ENCODE measurements at regions not wholly inside any gene's neighbourhood (a gene's known extent, or its start where the extent isn't known, plus 50 kb on each side); places are given as distances from the start of the nearest gene placed in this dataset.
"Not testable (repeated sequence)": the region's sequence is repeated elsewhere in the genome, so short reads cannot be mapped to it uniquely, and the experiment has no call there.

GRCh38 chr4:125262502-125262901 is 52.3 kb upstream of the FAT4 start:
- H3K4me3 Mint-ChIP-seq, result no peak overlapping the region
- no peak for DNase-seq
- no peaks in the 10 kb centered on the region for H3K9me3 Mint-ChIP-seq
- H3K36me3 Mint-ChIP-seq (ENCODE audit: insufficient read depth in 2 of 2), result no peaks in the 10 kb centered on the region
- H3K4me1 Mint-ChIP-seq (ENCODE audit: low read depth), result no peaks in the 10 kb centered on the region
- H3K27me3 Mint-ChIP-seq (ENCODE audit: low read depth), result no peaks in the 10 kb centered on the region
- no peak overlapping the region for H3K27ac Mint-ChIP-seq
- no peak for ATAC-seq (replicated peaks in 1 of 2)

- Mint-ChIP-seq H3K27me3 (ENCODE audit: low read depth) (no peaks in the 10 kb centered on the region), H3K9me3 (no peaks in the 10 kb centered on the region), H3K4me3 (no peak overlapping the region), H3K36me3 (ENCODE audit: insufficient read depth in 2 of 2) (no peaks in the 10 kb centered on the region), H3K4me1 (ENCODE audit: low read depth) (no peaks in the 10 kb centered on the region), H3K27ac (no peak overlapping the region)
- no peak for ATAC-seq (replicated peaks in 1 of 2)
- DNase-seq, result no peak
These were observed 52.7 kb upstream of the FAT4 start for GRCh38 chr4:125262079-125262478.

- H3K9me3 Mint-ChIP-seq, result no peaks in the 10 kb centered on the region
- H3K36me3 Mint-ChIP-seq (ENCODE audit: insufficient read depth in 2 of 2), result no peaks in the 10 kb centered on the region
- DNase-seq (no peak), ATAC-seq (replicated peaks in 1 of 2) (no peak)
- H3K4me3 Mint-ChIP-seq, result no peak overlapping the region
- H3K4me1 Mint-ChIP-seq (ENCODE audit: low read depth), result no peaks in the 10 kb centered on the region
- no peaks in the 10 kb centered on the region for H3K27me3 Mint-ChIP-seq (ENCODE audit: low read depth)
- no peak overlapping the region for H3K27ac Mint-ChIP-seq
These were observed 60.6 kb upstream of the FAT4 start for GRCh38 chr4:125254106-125254505.

- Mint-ChIP-seq H3K4me1 (ENCODE audit: low read depth) (no peaks in the 10 kb centered on the region), H3K4me3 (no peak overlapping the region), H3K27me3 (ENCODE audit: low read depth) (no peaks in the 10 kb centered on the region), H3K9me3 (no peaks in the 10 kb centered on the region), H3K36me3 (ENCODE audit: insufficient read depth in 2 of 2) (no peaks in the 10 kb centered on the region), H3K27ac (no peak overlapping the region)
- ATAC-seq (replicated peaks in 1 of 2) (no peak), DNase-seq (no peak)
These were observed 69.8 kb upstream of the FAT4 start for GRCh38 chr4:125244848-125245450.

GRCh38 chr4:125243789-125244397 is 70.9 kb upstream of the FAT4 start:
- DNase-seq (no peak), ATAC-seq (replicated peaks in 1 of 2) (no peak)
- Mint-ChIP-seq H3K27ac (no peak overlapping the region), H3K4me3 (no peak overlapping the region), H3K27me3 (ENCODE audit: low read depth) (no peaks in the 10 kb centered on the region), H3K36me3 (ENCODE audit: insufficient read depth in 2 of 2) (no peaks in the 10 kb centered on the region), H3K4me1 (ENCODE audit: low read depth) (no peaks in the 10 kb centered on the region), H3K9me3 (no peaks in the 10 kb centered on the region)

GRCh38 chr4:125235971-125236370 is 78.8 kb upstream of the FAT4 start:
- Mint-ChIP-seq H3K27ac (no peak overlapping the region), H3K36me3 (ENCODE audit: insufficient read depth in 2 of 2) (no peaks in the 10 kb centered on the region), H3K4me1 (ENCODE audit: low read depth) (no peaks in the 10 kb centered on the region), H3K4me3 (no peak overlapping the region), H3K9me3 (peaks cover 0 to 2% of the 10 kb centered on the region in 2 donors), H3K27me3 (ENCODE audit: low read depth) (no peaks in the 10 kb centered on the region)
- DNase-seq (no peak), ATAC-seq (replicated peaks in 1 of 2) (no peak)

GRCh38 chr4:125231661-125232060 is 83.1 kb upstream of the FAT4 start:
- H3K4me1 Mint-ChIP-seq (ENCODE audit: low read depth), result no peaks in the 10 kb centered on the region
- H3K27ac Mint-ChIP-seq, result no peak overlapping the region
- no peak for DNase-seq
- peaks cover 3% of the 10 kb centered on the region in 2 donors for H3K9me3 Mint-ChIP-seq
- H3K27me3 Mint-ChIP-seq (ENCODE audit: low read depth), result no peaks in the 10 kb centered on the region
- ATAC-seq (replicated peaks in 1 of 2), result no peak
- no peaks in the 10 kb centered on the region for H3K36me3 Mint-ChIP-seq (ENCODE audit: insufficient read depth in 2 of 2)
- no peak overlapping the region for H3K4me3 Mint-ChIP-seq

- Mint-ChIP-seq H3K27me3 (ENCODE audit: low read depth) (no peaks in the 10 kb centered on the region), H3K27ac (no peak overlapping the region)
- no peak for DNase-seq
These were observed 85.1 kb upstream of the FAT4 start for GRCh38 chr4:125229596-125230058.

GRCh38 chr4:125225806-125226205 is 88.9 kb upstream of the FAT4 start:
- DNase-seq, result no peak
- H3K27me3 Mint-ChIP-seq (ENCODE audit: low read depth), result no peaks in the 10 kb centered on the region
- H3K27ac Mint-ChIP-seq, result no peak overlapping the region
- no peaks in the 10 kb centered on the region for H3K4me1 Mint-ChIP-seq (ENCODE audit: low read depth)
- no peak overlapping the region for H3K4me3 Mint-ChIP-seq
- H3K36me3 Mint-ChIP-seq (ENCODE audit: insufficient read depth in 2 of 2), result no peaks in the 10 kb centered on the region
- H3K9me3 Mint-ChIP-seq, result peaks cover 2 to 3% of the 10 kb centered on the region in 2 donors
- no peak for ATAC-seq (replicated peaks in 1 of 2)

More at GRCh38 chr4:125229596-125230058, 85.1 kb upstream of the FAT4 start:
- Mint-ChIP-seq H3K4me3 (no peak overlapping the region), H3K9me3 (peaks cover 3% of the 10 kb centered on the region in 2 donors), H3K36me3 (ENCODE audit: insufficient read depth in 2 of 2) (no peaks in the 10 kb centered on the region), H3K4me1 (ENCODE audit: low read depth) (no peaks in the 10 kb centered on the region)
- no peak for ATAC-seq (replicated peaks in 1 of 2)

- DNase-seq, result no peak
- H3K27ac Mint-ChIP-seq, result no peak overlapping the region
- no peaks in the 10 kb centered on the region for H3K4me1 Mint-ChIP-seq (ENCODE audit: low read depth)
- no peaks in the 10 kb centered on the region for H3K27me3 Mint-ChIP-seq (ENCODE audit: low read depth)
- H3K36me3 Mint-ChIP-seq (ENCODE audit: insufficient read depth in 2 of 2), result no peaks in the 10 kb centered on the region
- H3K4me3 Mint-ChIP-seq, result no peak overlapping the region
- H3K9me3 Mint-ChIP-seq, result peaks cover 0 to 2% of the 10 kb centered on the region in 2 donors
- no peak for ATAC-seq (replicated peaks in 1 of 2)
These were observed 114.2 kb upstream of the FAT4 start for GRCh38 chr4:125200556-125200955.

GRCh38 chr4:125198916-125199315 is 115.8 kb upstream of the FAT4 start:
- no peak overlapping the region for H3K27ac Mint-ChIP-seq

GRCh38 chr4:125191874-125192459 is 122.8 kb upstream of the FAT4 start:
- not testable (repeated sequence) for H3K4me3 Mint-ChIP-seq; ATAC-seq (replicated peaks in 1 of 2); H3K27ac Mint-ChIP-seq; H3K36me3 Mint-ChIP-seq (ENCODE audit: insufficient read depth in 2 of 2); H3K27me3 Mint-ChIP-seq (ENCODE audit: low read depth); H3K4me1 Mint-ChIP-seq (ENCODE audit: low read depth); DNase-seq; H3K9me3 Mint-ChIP-seq

More at GRCh38 chr4:125198916-125199315, 115.8 kb upstream of the FAT4 start:
- Mint-ChIP-seq H3K9me3 (peaks cover 0 to 2% of the 10 kb centered on the region in 2 donors), H3K4me3 (no peak overlapping the region), H3K4me1 (ENCODE audit: low read depth) (no peaks in the 10 kb centered on the region), H3K27me3 (ENCODE audit: low read depth) (no peaks in the 10 kb centered on the region), H3K36me3 (ENCODE audit: insufficient read depth in 2 of 2) (no peaks in the 10 kb centered on the region)
- DNase-seq (no peak), ATAC-seq (replicated peaks in 1 of 2) (no peak)

- Mint-ChIP-seq H3K4me1 (ENCODE audit: low read depth) (no peaks in the 10 kb centered on the region), H3K36me3 (ENCODE audit: insufficient read depth in 2 of 2) (no peaks in the 10 kb centered on the region), H3K27me3 (ENCODE audit: low read depth) (no peaks in the 10 kb centered on the region), H3K9me3 (peaks cover 3 to 7% of the 10 kb centered on the region in 2 donors), H3K27ac (no peak overlapping the region), H3K4me3 (no peak overlapping the region)
- ATAC-seq (replicated peaks in 1 of 2), result no peak
- DNase-seq, result no peak
These were observed 123.5 kb upstream of the FAT4 start for GRCh38 chr4:125191232-125191631.
